HepG2 (cell line): ENCODE measurements at regions not wholly inside any gene's neighbourhood (a gene's known extent, or its start where the extent isn't known, plus 50 kb on each side); places are given as distances from the start of the nearest gene placed in this dataset.

Experiments used
- CHD4 ChIP-seq: fragments of 200-600 bp; sonication (generic); IDR thresholded peaks from 2 replicates; pipeline ENCODE4 v1.7.0; 2017; ENCODE audit warnings: mild to moderate bottlenecking, low read length, borderline replicate concordance
- KIAA2018 ChIP-seq: sonication (generic); formaldehyde crosslinking; IDR thresholded peaks from 2 replicates; pipeline ENCODE4 v1.5.0; 2020; ENCODE audit warnings: mild to moderate bottlenecking, missing genetic modification reagents, borderline replicate concordance
- small RNA-seq, 3 experiments: library from RNA; depleted of rRNA; stranded (forward); fragments of <200 nt; gene quantifications; one replicate each; pipeline ENCODE3, GENCODE V24; 2012; ENCODE audit warnings: low read depth in 2 of 3, low replicate concordance in 1 of 3; ENCODE audit not compliant: insufficient read length in 3 of 3, insufficient read depth in 2 of 3

- TF ChIP-seq KIAA2018 (no peak), CHD4 (no peak)
These were observed 53.2 kb upstream of the SLC4A10 start (continued) for GRCh38 chr2:161571051-161571429.

Small RNAs in the stretch of these regions (small RNA-seq; reads per million reads assigned to genes)
- 0 reads per million in 3 experiments for gene RF01210
